HepG2 (cell line): ENCODE measurements at regions not wholly inside any gene's neighbourhood (a gene's known extent, or its start where the extent isn't known, plus 50 kb on each side); places are given as distances from the start of the nearest gene placed in this dataset.

ENCODE experiments used
- HNRNPL ChIP-seq: fragments of 200-400 bp; formaldehyde crosslinking; IDR thresholded peaks from 2 replicates; pipeline ENCODE4 v1.6.1; 2017; ENCODE audit warnings: mild to moderate bottlenecking, low read depth, low read length
- HNRNPUL1 ChIP-seq: fragments of 200-400 bp; formaldehyde crosslinking; IDR thresholded peaks from 2 replicates; pipeline ENCODE4 v1.6.1; 2017; ENCODE audit warnings: low read depth, mild to moderate bottlenecking, low read length, moderate library complexity
- KLF16 ChIP-seq, 2 experiments: sonication (generic) in 1 of 2; formaldehyde crosslinking in 1 of 2; IDR thresholded peaks; 2 replicates each; pipeline versions ENCODE4 v1.6.1 to v1.8.0; 2016 to 2023; ENCODE audit warnings: missing genetic modification reagents in 2 of 2, missing compliant biosample characterization in 1 of 2
- MAFF ChIP-seq: IDR thresholded peaks from 2 replicates; pipeline ENCODE4 v1.6.1; 2011; ENCODE audit warnings: low read depth, low read length, improper control_type of control experiment
- MLLT10 ChIP-seq: sonication (generic); formaldehyde crosslinking; IDR thresholded peaks from 2 replicates; pipeline ENCODE4 v1.4.0; 2020; ENCODE audit warnings: missing genetic modification reagents
- MXD4 ChIP-seq: IDR thresholded peaks from 2 replicates; pipeline ENCODE4 v1.6.1; 2016; ENCODE audit warnings: mild to moderate bottlenecking, missing biosample characterization, missing genetic modification reagents
- NONO ChIP-seq, 2 experiments: fragments of 450-650 bp in 1 of 2; sonication (generic) in 1 of 2; formaldehyde crosslinking in 1 of 2; IDR thresholded peaks in 1 of 2; conservative IDR thresholded peaks in 1 of 2; 2 replicates each; pipeline versions ENCODE4 v1.6.1 to v1.8.0; 2017 to 2022; ENCODE audit warnings: mild to moderate bottlenecking in 1 of 2, missing genetic modification reagents in 1 of 2, moderate library complexity in 1 of 2
- NR2C2 ChIP-seq: sonication (generic); formaldehyde crosslinking; IDR thresholded peaks from 2 replicates; pipeline ENCODE4 v1.4.0; 2020; ENCODE audit warnings: missing genetic modification reagents, mild to moderate bottlenecking, moderate library complexity, borderline replicate concordance
- PBX3 ChIP-seq: sonication (generic); formaldehyde crosslinking; IDR thresholded peaks from 2 replicates; pipeline ENCODE4 v1.8.1; 2023; ENCODE audit warnings: missing genetic modification reagents, inconsistent platforms, borderline replicate concordance
- PREB ChIP-seq: sonication (generic); formaldehyde crosslinking; IDR thresholded peaks from 2 replicates; pipeline ENCODE4 v1.4.0; 2020; ENCODE audit warnings: missing genetic modification reagents
- RAD21 ChIP-seq: fragments of 450-650 bp; formaldehyde crosslinking; IDR thresholded peaks from 2 replicates; pipeline ENCODE4 v1.5.0; 2020; ENCODE audit warnings: mild to moderate bottlenecking
- RFX5 ChIP-seq: IDR thresholded peaks from 2 replicates; pipeline ENCODE4 v1.6.1; 2011; ENCODE audit warnings: low read depth, low read length, improper control_type of control experiment
- SIN3A ChIP-seq: IDR thresholded peaks from 2 replicates; pipeline ENCODE4 v1.6.1; 2011; ENCODE audit warnings: low read depth, mild to moderate bottlenecking, control low read depth, low read length, borderline replicate concordance
- STAT6 ChIP-seq: sonication (generic); formaldehyde crosslinking; IDR thresholded peaks from 2 replicates; pipeline ENCODE4 v1.4.0; 2020; ENCODE audit warnings: missing genetic modification reagents, mild to moderate bottlenecking, borderline replicate concordance
- YY1 ChIP-seq: IDR thresholded peaks from 2 replicates; pipeline ENCODE4 v1.6.1; 2011; ENCODE audit warnings: low read length, low read depth, moderate library complexity, mild to moderate bottlenecking; ENCODE audit not compliant: insufficient read depth, insufficient replicate concordance
- ZBTB42 ChIP-seq: sonication (generic); formaldehyde crosslinking; IDR thresholded peaks from 2 replicates; pipeline ENCODE4 v1.5.0; 2020; ENCODE audit warnings: mild to moderate bottlenecking, missing genetic modification reagents
- ZBTB49 ChIP-seq: sonication (generic); formaldehyde crosslinking; IDR thresholded peaks from 2 replicates; pipeline ENCODE4 v1.4.0; 2020; ENCODE audit warnings: missing genetic modification reagents, borderline replicate concordance
- ZFP1 ChIP-seq: IDR thresholded peaks from 2 replicates; pipeline ENCODE4 v1.6.1; 2016
- ZNF34 ChIP-seq: sonication (generic); formaldehyde crosslinking; IDR thresholded peaks from 2 replicates; pipeline ENCODE4 v1.4.0; 2020; ENCODE audit warnings: mild to moderate bottlenecking, missing genetic modification reagents, borderline replicate concordance
- ZNF362 ChIP-seq: sonication (generic); formaldehyde crosslinking; IDR thresholded peaks from 2 replicates; pipeline ENCODE4 v1.4.0; 2020; ENCODE audit warnings: missing genetic modification reagents, mild to moderate bottlenecking, borderline replicate concordance
- ZNF570 ChIP-seq: sonication (generic); formaldehyde crosslinking; IDR thresholded peaks from 2 replicates; pipeline ENCODE4 v1.4.0; 2020; ENCODE audit warnings: mild to moderate bottlenecking, missing genetic modification reagents, borderline replicate concordance
- ZSCAN22 ChIP-seq: sonication (generic); formaldehyde crosslinking; IDR thresholded peaks from 2 replicates; pipeline ENCODE4 v1.4.0; 2020; ENCODE audit warnings: mild to moderate bottlenecking, missing genetic modification reagents

GRCh38 chr13:74040200-74040599, 94.0 kb downstream of the KLF12 start (continued):
- TF ChIP-seq MAFF (no peak), NR2C2 (CRISPR knock-in tag) (no peak), KLF16 (CRISPR knock-in tag; IDR thresholded peaks at IDR 0.05) (no peak), RFX5 (no peak), HNRNPUL1 (no peak), NONO (IDR thresholded peaks at IDR 0.05) (no peak), NONO (CRISPR knock-in tag; conservative IDR thresholded peaks at IDR 0.05) (no peak), MXD4 (CRISPR knock-in tag) (no peak), ZSCAN22 (CRISPR knock-in tag) (no peak), HNRNPL (no peak), ZNF362 (CRISPR knock-in tag) (no peak), ZNF34 (no peak), ZNF570 (CRISPR knock-in tag) (no peak), SIN3A (no peak), PBX3 (CRISPR knock-in tag) (no peak), PREB (CRISPR knock-in tag) (no peak), ZBTB49 (CRISPR knock-in tag) (no peak), ZFP1 (CRISPR knock-in tag) (no peak), ZBTB42 (CRISPR knock-in tag) (no peak), STAT6 (CRISPR knock-in tag) (no peak), MLLT10 (CRISPR knock-in tag) (no peak), RAD21 (peak; percentile 42; the same call in 1 of the 2 replicates), YY1 (peak; percentile 47)
